DOHH2 (cell line): ENCODE measurements at regions not wholly inside any gene's neighbourhood (a gene's known extent, or its start where the extent isn't known, plus 50 kb on each side); places are given as distances from the start of the nearest gene placed in this dataset.

Experiments
- H3F3A ChIP-seq: fragments of 200-600 bp; sonication (generic), shearing (Covaris generic); 2 replicates; pipeline ENCODE4 v1.6.0; 2016; ENCODE audit warnings: antibody characterized with exemption, mild to moderate bottlenecking; ENCODE audit not compliant: control insufficient read depth, insufficient read depth
- H3K27ac ChIP-seq: fragments of 200-600 bp; sonication (generic); 2 replicates; pipeline ENCODE4 v1.5.1; 2014; ENCODE audit warnings: low read depth, mild to moderate bottlenecking, low read length, moderate library complexity
- H3K27me3 ChIP-seq: fragments of 200-600 bp; sonication (generic); 2 replicates; pipeline ENCODE4 v1.6.1; 2014; ENCODE audit warnings: mild to moderate bottlenecking, low read length, mixed read lengths; ENCODE audit not compliant: control insufficient read depth
- H3K36me3 ChIP-seq: fragments of 200-600 bp; sonication (generic); 2 replicates; pipeline ENCODE4 v1.6.1; 2014; ENCODE audit warnings: mild to moderate bottlenecking, low read length, moderate library complexity, mixed read lengths; ENCODE audit not compliant: control insufficient read depth
- H3K4me1 ChIP-seq: fragments of 200-600 bp; sonication (generic); 2 replicates; pipeline ENCODE4 v1.6.1; 2014; ENCODE audit warnings: mild to moderate bottlenecking, low read length, mixed read lengths; ENCODE audit not compliant: control insufficient read depth
- H3K4me2 ChIP-seq: fragments of 200-600 bp; sonication (generic); 2 replicates; pipeline ENCODE4 v1.6.0; 2014; ENCODE audit warnings: mild to moderate bottlenecking, low read length, moderate library complexity
- H3K4me3 ChIP-seq: fragments of 200-600 bp; sonication (generic); 2 replicates; pipeline ENCODE4 v1.5.1; 2014; ENCODE audit warnings: mild to moderate bottlenecking, low read length, mixed read lengths
- H3K79me2 ChIP-seq: fragments of 200-600 bp; sonication (generic); 2 replicates; pipeline ENCODE4 v1.6.1; 2014; ENCODE audit warnings: mild to moderate bottlenecking, low read length, mixed read lengths; ENCODE audit not compliant: control insufficient read depth
- H3K9me2 ChIP-seq: fragments of 200-600 bp; sonication (generic); replicated peaks from 2 replicates; pipeline ENCODE4 v1.6.1; 2014; ENCODE audit warnings: mild to moderate bottlenecking, low read length, mixed read lengths; ENCODE audit not compliant: control insufficient read depth
- H3K9me3 ChIP-seq: fragments of 200-600 bp; sonication (generic); 2 replicates; pipeline ENCODE4 v1.6.1; 2014; ENCODE audit warnings: antibody characterized with exemption, low read length, mixed read lengths; ENCODE audit not compliant: control insufficient read depth, insufficient read depth
- H4K20me1 ChIP-seq: fragments of 200-600 bp; sonication (generic); 2 replicates; pipeline ENCODE4 v1.6.0; 2014; ENCODE audit warnings: low read depth, mild to moderate bottlenecking, antibody characterized with exemption, low read length, moderate library complexity; ENCODE audit not compliant: control insufficient read depth, insufficient read depth
- CTCF ChIP-seq: fragments of 200-600 bp; sonication (generic); IDR thresholded peaks from one replicate; pipeline ENCODE4 v1.5.1; 2014; ENCODE audit warnings: antibody characterized with exemption, mild to moderate bottlenecking, low read depth, low read length; ENCODE audit not compliant: poor library complexity, severe bottlenecking
- EZH2phosphoT487 ChIP-seq: fragments of 200-600 bp; sonication (generic); IDR thresholded peaks from 2 replicates; pipeline ENCODE4 v1.6.1; 2017; ENCODE audit warnings: borderline replicate concordance, mild to moderate bottlenecking, antibody characterized with exemption, low read length, moderate library complexity, mixed read lengths

- Histone ChIP-seq H3K36me3 (no peaks in the 10 kb centered on the region), H3K79me2 (no peaks in the 10 kb centered on the region), H3K4me2 (no peak overlapping the region), H3K9me3 (no peaks in the 10 kb centered on the region), H3K9me2 (no peaks in the 10 kb centered on the region), H3K4me1 (no peaks in the 10 kb centered on the region), H4K20me1 (no peaks in the 10 kb centered on the region), H3K27me3 (peaks cover 8% of the 10 kb centered on the region), H3K27ac (no peak overlapping the region), H3F3A (no peaks in the 10 kb centered on the region), H3K4me3 (no peak overlapping the region)
- no peak for TF ChIP-seq EZH2phosphoT487
- no peak for TF ChIP-seq CTCF
Observed at GRCh38 chr2:20557635-20558034, 93.3 kb downstream of the HS1BP3 start.

GRCh38 chr2:20558391-20559150 lies 92.3 kb downstream of the HS1BP3 start:
- no peak overlapping the region for H3K4me2 ChIP-seq
- H3K9me2 ChIP-seq = no peaks in the 10 kb centered on the region
- TF ChIP-seq EZH2phosphoT487 (no peak), CTCF (no peak)
- H4K20me1 ChIP-seq = no peaks in the 10 kb centered on the region
- no peak overlapping the region for H3K4me3 ChIP-seq
- no peaks in the 10 kb centered on the region for H3F3A ChIP-seq
- H3K36me3 ChIP-seq = no peaks in the 10 kb centered on the region
- peaks cover 8% of the 10 kb centered on the region for H3K27me3 ChIP-seq
- no peak overlapping the region for H3K27ac ChIP-seq
- H3K4me1 ChIP-seq = no peaks in the 10 kb centered on the region
- no peaks in the 10 kb centered on the region for H3K9me3 ChIP-seq
- H3K79me2 ChIP-seq = no peaks in the 10 kb centered on the region

DNA sequence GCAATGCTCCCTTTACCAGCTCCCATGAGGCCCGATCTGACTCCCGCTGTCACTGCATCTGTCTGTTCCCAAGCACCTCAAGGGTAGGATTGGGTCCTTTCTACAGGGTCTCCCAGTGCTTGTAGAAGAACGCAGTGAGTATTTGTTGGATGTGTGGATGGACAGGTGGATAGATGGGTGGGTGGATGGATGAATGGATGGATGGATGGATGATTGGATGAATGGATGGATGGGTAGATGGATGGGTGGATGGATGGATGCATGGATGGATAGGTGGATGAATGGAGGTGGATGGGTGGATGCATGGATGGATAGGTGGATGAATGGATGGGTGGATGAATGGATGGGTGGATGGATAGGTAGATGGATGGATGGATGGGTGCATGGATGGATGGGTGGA lies 91.6 kb downstream of the HS1BP3 start:
- Histone ChIP-seq H3K4me1 (no peaks in the 10 kb centered on the region), H3K36me3 (no peaks in the 10 kb centered on the region), H3K4me2 (no peak overlapping the region), H3F3A (no peaks in the 10 kb centered on the region), H3K27ac (no peak overlapping the region), H3K9me2 (no peaks in the 10 kb centered on the region), H3K27me3 (peaks cover 8% of the 10 kb centered on the region), H3K4me3 (no peak overlapping the region), H4K20me1 (no peaks in the 10 kb centered on the region), H3K79me2 (no peaks in the 10 kb centered on the region), H3K9me3 (no peaks in the 10 kb centered on the region)
- TF ChIP-seq CTCF = no peak
- TF ChIP-seq EZH2phosphoT487 = no peak
